ENCODE measurements at regions not wholly inside any gene's neighbourhood (a gene's known extent, or its start where the extent isn't known, plus 50 kb on each side); places are given as distances from the start of the nearest gene placed in this dataset.

GRCh38 chr11:115776916-115777315 lies 272.7 kb upstream of the CADM1 start:
- Histone ChIP-seq H2AFZ (no peak overlapping the region), H3K4me2 (no peak overlapping the region), H3K36me3 (ENCODE audit: insufficient read depth) (no peaks in the 10 kb centered on the region), H3K27me3 (ENCODE audit: insufficient read depth) (no peaks in the 10 kb centered on the region), H3K4me3 (no peak overlapping the region), H3K27ac (ENCODE audit: low read depth) (no peak overlapping the region), H3F3A (replicated peaks; ENCODE audit: low read depth) (no peaks in the 10 kb centered on the region), H3K4me1 (ENCODE audit: insufficient read depth) (0 out of 2 replicates have a peak, but pooled peaks cover 8% of the 10 kb centered on the region), H3K79me2 (replicated peaks; ENCODE audit: insufficient read depth) (no peaks in the 10 kb centered on the region), H3K9me2 (ENCODE audit: insufficient read depth) (no peaks in the 10 kb centered on the region), H4K20me1 (replicated peaks; ENCODE audit: insufficient read depth) (no peaks in the 10 kb centered on the region)
- no peak for ATAC-seq
- Mint-ChIP-seq H3K4me3 (no peak overlapping the region), H3K27ac (no peak overlapping the region), H3K27me3 (ENCODE audit: insufficient read depth, low read depth, poor library complexity) (peaks cover 14% of the 10 kb centered on the region), H3K36me3 (ENCODE audit: low read depth) (no peaks in the 10 kb centered on the region), H3K9me3 (no peaks in the 10 kb centered on the region), H3K4me1 (peaks cover 9% of the 10 kb centered on the region; the same call in 2 of the 3 replicates)
- DNase-seq (ENCODE audit: low spot score): no peak
- no peak for TF ChIP-seq EZH2 (IDR thresholded peaks at IDR 0.05; ENCODE audit: low read depth, unreplicated experiment)
- no peak for TF ChIP-seq JUNB (IDR thresholded peaks at IDR 0.05; ENCODE audit: unreplicated experiment)
- TF ChIP-seq ZNF462 (CRISPR knock-in tag; IDR thresholded peaks at IDR 0.05): no peak
- no peak for TF ChIP-seq NANOG (IDR thresholded peaks at IDR 0.05; ENCODE audit: borderline replicate concordance)
- no peak for TF ChIP-seq STAT1 (IDR thresholded peaks at IDR 0.05; ENCODE audit: unreplicated experiment)
- no peak for TF ChIP-seq POLR2AphosphoS5 (IDR thresholded peaks at IDR 0.05; ENCODE audit: low read depth)
- no peak for TF ChIP-seq CREB1 (CRISPR knock-in tag; IDR thresholded peaks at IDR 0.05; ENCODE audit: low read depth)
- TF ChIP-seq CTCF (conservative IDR thresholded peaks at IDR 0.05; ENCODE audit: low read depth in 2 of 2): no peak
- TF ChIP-seq EZH2phosphoT487 (IDR thresholded peaks at IDR 0.05; ENCODE audit: unreplicated experiment): no peak
- TF ChIP-seq, protein P1, sequence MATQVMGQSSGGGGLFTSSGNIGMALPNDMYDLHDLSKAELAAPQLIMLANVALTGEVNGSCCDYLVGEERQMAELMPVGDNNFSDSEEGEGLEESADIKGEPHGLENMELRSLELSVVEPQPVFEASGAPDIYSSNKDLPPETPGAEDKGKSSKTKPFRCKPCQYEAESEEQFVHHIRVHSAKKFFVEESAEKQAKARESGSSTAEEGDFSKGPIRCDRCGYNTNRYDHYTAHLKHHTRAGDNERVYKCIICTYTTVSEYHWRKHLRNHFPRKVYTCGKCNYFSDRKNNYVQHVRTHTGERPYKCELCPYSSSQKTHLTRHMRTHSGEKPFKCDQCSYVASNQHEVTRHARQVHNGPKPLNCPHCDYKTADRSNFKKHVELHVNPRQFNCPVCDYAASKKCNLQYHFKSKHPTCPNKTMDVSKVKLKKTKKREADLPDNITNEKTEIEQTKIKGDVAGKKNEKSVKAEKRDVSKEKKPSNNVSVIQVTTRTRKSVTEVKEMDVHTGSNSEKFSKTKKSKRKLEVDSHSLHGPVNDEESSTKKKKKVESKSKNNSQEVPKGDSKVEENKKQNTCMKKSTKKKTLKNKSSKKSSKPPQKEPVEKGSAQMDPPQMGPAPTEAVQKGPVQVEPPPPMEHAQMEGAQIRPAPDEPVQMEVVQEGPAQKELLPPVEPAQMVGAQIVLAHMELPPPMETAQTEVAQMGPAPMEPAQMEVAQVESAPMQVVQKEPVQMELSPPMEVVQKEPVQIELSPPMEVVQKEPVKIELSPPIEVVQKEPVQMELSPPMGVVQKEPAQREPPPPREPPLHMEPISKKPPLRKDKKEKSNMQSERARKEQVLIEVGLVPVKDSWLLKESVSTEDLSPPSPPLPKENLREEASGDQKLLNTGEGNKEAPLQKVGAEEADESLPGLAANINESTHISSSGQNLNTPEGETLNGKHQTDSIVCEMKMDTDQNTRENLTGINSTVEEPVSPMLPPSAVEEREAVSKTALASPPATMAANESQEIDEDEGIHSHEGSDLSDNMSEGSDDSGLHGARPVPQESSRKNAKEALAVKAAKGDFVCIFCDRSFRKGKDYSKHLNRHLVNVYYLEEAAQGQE (IDR thresholded peaks at IDR 0.05; ENCODE audit: unreplicated experiment): no peak
- TF ChIP-seq, protein P2, sequence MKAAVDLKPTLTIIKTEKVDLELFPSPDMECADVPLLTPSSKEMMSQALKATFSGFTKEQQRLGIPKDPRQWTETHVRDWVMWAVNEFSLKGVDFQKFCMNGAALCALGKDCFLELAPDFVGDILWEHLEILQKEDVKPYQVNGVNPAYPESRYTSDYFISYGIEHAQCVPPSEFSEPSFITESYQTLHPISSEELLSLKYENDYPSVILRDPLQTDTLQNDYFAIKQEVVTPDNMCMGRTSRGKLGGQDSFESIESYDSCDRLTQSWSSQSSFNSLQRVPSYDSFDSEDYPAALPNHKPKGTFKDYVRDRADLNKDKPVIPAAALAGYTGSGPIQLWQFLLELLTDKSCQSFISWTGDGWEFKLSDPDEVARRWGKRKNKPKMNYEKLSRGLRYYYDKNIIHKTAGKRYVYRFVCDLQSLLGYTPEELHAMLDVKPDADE (IDR thresholded peaks at IDR 0.05): no peak
- no peak for TF ChIP-seq ZNF331 (CRISPR knock-in tag; IDR thresholded peaks at IDR 0.05; ENCODE audit: low read depth)
- TF ChIP-seq ZNF114 (CRISPR knock-in tag; IDR thresholded peaks at IDR 0.05): no peak
